SK-N-MC (cell line): ENCODE measurements at regions not wholly inside any gene's neighbourhood (a gene's known extent, or its start where the extent isn't known, plus 50 kb on each side); places are given as distances from the start of the nearest gene placed in this dataset.

ENCODE experiments used
- DNase-seq: peaks from one replicate; pipeline ENCODE4 v3.0.0-alpha.2; 2011; ENCODE audit warnings: low read depth, low spot score
- H3K27ac ChIP-seq: fragments of 200-600 bp; sonication (generic); 2 replicates; pipeline ENCODE4 v1.5.1; 2016; ENCODE audit warnings: mixed run types
- H3K36me3 ChIP-seq: fragments of 200-600 bp; sonication (generic); 2 replicates; pipeline ENCODE4 v1.6.1; 2017; ENCODE audit warnings: antibody characterized with exemption, low read length, mixed read lengths; ENCODE audit not compliant: insufficient read depth
- H3K4me3 ChIP-seq: fragments of 200-600 bp; sonication (generic); 2 replicates; pipeline ENCODE4 v1.5.1; 2016
- H3K9ac ChIP-seq: fragments of 200-600 bp; sonication (generic); 2 replicates; pipeline ENCODE4 v1.8.0; 2017; ENCODE audit warnings: mixed run types, mixed read lengths; ENCODE audit not compliant: insufficient read length
- H3K9me3 ChIP-seq: fragments of 200-600 bp; sonication (generic); 2 replicates; pipeline ENCODE4 v1.6.1; 2017; ENCODE audit warnings: low read depth, mild to moderate bottlenecking, antibody characterized with exemption, low read length, moderate library complexity, mixed read lengths
- EZH2 ChIP-seq: fragments of 200-600 bp; sonication (generic); IDR thresholded peaks from one replicate; pipeline ENCODE4 v1.6.1; 2017; ENCODE audit warnings: antibody characterized with exemption
- FOXP2 ChIP-seq: optimal IDR thresholded peaks from 2 replicates; pipeline ENCODE3; 2011; ENCODE audit warnings: mild to moderate bottlenecking, moderate library complexity; ENCODE audit not compliant: insufficient read depth; ENCODE audit errors: extremely low read length, control extremely low read depth
- POLR2AphosphoS5 ChIP-seq: IDR thresholded peaks from 2 replicates; pipeline ENCODE4 v1.6.1; 2012; ENCODE audit warnings: mild to moderate bottlenecking, low read depth, low read length, borderline replicate concordance

- Histone ChIP-seq H3K27ac (no peak overlapping the region), H3K9me3 (no peaks in the 10 kb centered on the region), H3K9ac (no peak overlapping the region), H3K4me3 (no peak overlapping the region), H3K36me3 (no peaks in the 10 kb centered on the region)
- no peak for DNase-seq
- TF ChIP-seq POLR2AphosphoS5 (no peak), FOXP2 (no peak), EZH2 (no peak)
Measured at GRCh38 chr6:9878535-9878934, 536.3 kb downstream of the TFAP2A start.

- Histone ChIP-seq H3K9me3 (no peaks in the 10 kb centered on the region), H3K4me3 (no peak overlapping the region), H3K9ac (no peak overlapping the region), H3K27ac (no peak overlapping the region), H3K36me3 (no peaks in the 10 kb centered on the region)
- no peak for TF ChIP-seq POLR2AphosphoS5
- no peak for TF ChIP-seq EZH2
- no peak for TF ChIP-seq FOXP2
- DNase-seq, result no peak
Measured at GRCh38 chr6:9875605-9876353, 539.1 kb downstream of the TFAP2A start.

- Histone ChIP-seq H3K4me3 (no peak overlapping the region), H3K9me3 (no peaks in the 10 kb centered on the region), H3K27ac (no peak overlapping the region), H3K36me3 (no peaks in the 10 kb centered on the region), H3K9ac (no peak overlapping the region)
- DNase-seq, result no peak
- TF ChIP-seq FOXP2 (no peak), POLR2AphosphoS5 (no peak), EZH2 (no peak)
Measured at GRCh38 chr6:9862603-9863167, 552.2 kb downstream of the TFAP2A start.

GRCh38 chr6:9851541-9852380, 563.1 kb downstream of the TFAP2A start:
- H3K4me3 ChIP-seq, result no peak overlapping the region
- H3K9me3 ChIP-seq, result peaks cover 10% of the 10 kb centered on the region; the same call in 1 of the 2 replicates
- no peak overlapping the region for H3K27ac ChIP-seq
- H3K36me3 ChIP-seq, result no peaks in the 10 kb centered on the region
- TF ChIP-seq EZH2 (no peak), FOXP2 (no peak)
- no peak for DNase-seq
- no peak overlapping the region for H3K9ac ChIP-seq

GRCh38 chr6:9851006-9851405, 563.9 kb downstream of the TFAP2A start:
- H3K27ac ChIP-seq, result no peak overlapping the region
- H3K9me3 ChIP-seq, result peaks cover 10% of the 10 kb centered on the region; the same call in 1 of the 2 replicates
- DNase-seq, result no peak
- no peak for TF ChIP-seq POLR2AphosphoS5
- TF ChIP-seq EZH2, result no peak
- TF ChIP-seq FOXP2, result no peak
- no peaks in the 10 kb centered on the region for H3K36me3 ChIP-seq
- no peak overlapping the region for H3K9ac ChIP-seq
- no peak overlapping the region for H3K4me3 ChIP-seq

GRCh38 chr6:9848094-9848493, 566.8 kb downstream of the TFAP2A start:
- TF ChIP-seq POLR2AphosphoS5, result no peak
- Histone ChIP-seq H3K9me3 (peaks cover 5% of the 10 kb centered on the region; the same call in 1 of the 2 replicates), H3K9ac (no peak overlapping the region), H3K4me3 (no peak overlapping the region), H3K27ac (no peak overlapping the region), H3K36me3 (no peaks in the 10 kb centered on the region)
- no peak for DNase-seq

GRCh38 chr6:9841886-9842725, 572.8 kb downstream of the TFAP2A start:
- no peaks in the 10 kb centered on the region for H3K36me3 ChIP-seq
- H3K27ac ChIP-seq, result no peak overlapping the region
- no peaks in the 10 kb centered on the region for H3K9me3 ChIP-seq
- H3K9ac ChIP-seq, result no peak overlapping the region
- DNase-seq, result no peak
- TF ChIP-seq FOXP2 (no peak), EZH2 (no peak), POLR2AphosphoS5 (no peak)
- H3K4me3 ChIP-seq, result no peak overlapping the region

GRCh38 chr6:9834233-9834632, 580.6 kb downstream of the TFAP2A start:
- H3K9me3 ChIP-seq, result no peaks in the 10 kb centered on the region
- no peaks in the 10 kb centered on the region for H3K36me3 ChIP-seq
- H3K4me3 ChIP-seq, result no peak overlapping the region
- TF ChIP-seq EZH2 (no peak), POLR2AphosphoS5 (no peak), FOXP2 (no peak)
- no peak for DNase-seq
- H3K27ac ChIP-seq, result no peak overlapping the region
- no peak overlapping the region for H3K9ac ChIP-seq

GRCh38 chr6:9831783-9832182, 583.1 kb downstream of the TFAP2A start:
- no peaks in the 10 kb centered on the region for H3K36me3 ChIP-seq
- TF ChIP-seq POLR2AphosphoS5 (no peak), FOXP2 (no peak), EZH2 (no peak)
- H3K4me3 ChIP-seq, result no peak overlapping the region
- no peak overlapping the region for H3K9ac ChIP-seq
- no peak overlapping the region for H3K27ac ChIP-seq
- H3K9me3 ChIP-seq, result no peaks in the 10 kb centered on the region
- DNase-seq, result no peak
